HG03521 (cell line): ENCODE measurements at regions not wholly inside any gene's neighbourhood (a gene's known extent, or its start where the extent isn't known, plus 50 kb on each side); places are given as distances from the start of the nearest gene placed in this dataset.
"Not testable (repeated sequence)": the region's sequence is repeated elsewhere in the genome, so short reads cannot be mapped to it uniquely, and the experiment has no call there.

Source experiments
- ATAC-seq: cut with Tn5 transposase; IDR thresholded peaks from one replicate; pipeline ENCODE4 v1.9.1; 2021; ENCODE audit warnings: mild to moderate bottlenecking, moderate library complexity; ENCODE audit not compliant: unreplicated experiment

- not testable (repeated sequence) for ATAC-seq
These were observed 137.8 kb upstream of the LCORL start for GRCh38 chr4:18159117-18159912.

- ATAC-seq = no peak
These were observed 133.8 kb upstream of the LCORL start for GRCh38 chr4:18155067-18156041.

DNA sequence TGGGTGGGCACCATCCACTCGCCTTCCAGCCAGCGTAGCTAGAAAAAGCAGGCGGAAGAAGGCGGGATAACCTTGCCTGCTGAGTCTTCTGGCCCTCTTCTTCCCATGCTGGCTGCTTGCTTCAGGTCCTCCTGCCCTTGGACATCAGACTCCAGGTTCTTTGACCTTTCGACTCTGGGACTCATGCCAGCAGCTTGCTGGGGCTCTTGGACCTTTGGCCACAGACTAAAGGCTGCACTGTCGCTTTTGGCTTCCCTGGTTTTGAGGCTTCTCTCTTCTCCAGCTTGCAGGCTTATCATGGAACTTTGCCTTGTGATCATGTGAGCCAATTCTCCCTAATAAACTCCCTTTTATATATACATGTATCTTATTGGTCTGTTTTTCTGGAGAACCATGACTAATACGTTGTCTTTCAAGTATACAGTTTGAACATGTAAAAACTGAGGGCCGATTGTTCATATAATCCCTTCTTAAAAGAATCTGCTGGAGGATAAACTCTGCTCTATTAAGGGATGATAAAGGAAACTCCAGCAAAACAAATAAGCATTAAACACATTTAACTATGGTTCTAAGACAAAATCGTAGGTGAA, 116.6 kb upstream of the LCORL start:
- ATAC-seq = no peak

GRCh38 chr4:18134111-18134510, 112.6 kb upstream of the LCORL start:
- ATAC-seq = no peak

DNA sequence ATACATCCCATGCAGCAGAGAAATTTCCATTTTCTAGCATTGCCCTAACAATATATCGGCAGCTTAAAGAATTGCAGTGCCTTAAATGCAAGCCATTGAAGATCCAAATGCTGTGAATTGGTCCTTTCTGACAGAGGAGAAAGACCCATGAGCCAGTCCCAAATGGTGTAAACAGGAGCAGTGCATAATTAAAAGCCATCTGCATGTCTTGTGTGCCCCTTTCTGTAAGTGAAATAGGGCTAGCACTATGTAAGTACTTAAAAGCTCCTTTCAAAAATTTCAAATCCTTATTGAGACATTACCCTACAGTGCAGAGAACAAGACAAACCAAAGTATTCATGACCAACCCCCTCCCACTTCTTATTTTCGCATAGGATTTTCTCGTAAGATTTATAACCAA, 108.7 kb upstream of the LCORL start:
- ATAC-seq = no peak

- no peak for ATAC-seq
These were observed 106.7 kb upstream of the LCORL start for GRCh38 chr4:18128241-18128640.

- no peak for ATAC-seq
These were observed 105.5 kb upstream of the LCORL start for GRCh38 chr4:18127030-18127429.

- ATAC-seq = no peak
These were observed 92.3 kb upstream of the LCORL start for GRCh38 chr4:18113710-18114331.

- no peak for ATAC-seq
These were observed 89.5 kb upstream of the LCORL start for GRCh38 chr4:18111081-18111480.

GRCh38 chr4:18110099-18110498, 88.5 kb upstream of the LCORL start:
- no peak for ATAC-seq

DNA sequence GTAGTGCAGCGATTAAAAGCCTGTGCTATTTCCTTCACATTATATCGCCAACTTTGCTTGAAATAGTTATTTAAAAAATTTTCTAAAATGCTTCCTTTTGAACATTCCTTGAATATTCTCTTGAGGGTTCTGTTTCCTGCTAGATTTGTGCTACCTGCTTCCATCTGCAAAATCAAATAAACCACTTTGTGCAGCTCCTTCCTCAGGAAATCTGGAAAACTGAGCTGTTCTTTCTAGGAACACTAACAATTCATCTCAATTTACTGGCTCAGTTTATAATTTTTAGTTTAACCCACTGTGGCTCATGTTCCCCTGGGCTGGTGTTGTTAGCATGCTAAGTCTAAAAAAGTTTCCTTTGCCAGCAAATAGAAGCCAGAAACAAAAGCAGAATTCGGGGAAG, 88.1 kb upstream of the LCORL start:
- ATAC-seq = no peak

DNA sequence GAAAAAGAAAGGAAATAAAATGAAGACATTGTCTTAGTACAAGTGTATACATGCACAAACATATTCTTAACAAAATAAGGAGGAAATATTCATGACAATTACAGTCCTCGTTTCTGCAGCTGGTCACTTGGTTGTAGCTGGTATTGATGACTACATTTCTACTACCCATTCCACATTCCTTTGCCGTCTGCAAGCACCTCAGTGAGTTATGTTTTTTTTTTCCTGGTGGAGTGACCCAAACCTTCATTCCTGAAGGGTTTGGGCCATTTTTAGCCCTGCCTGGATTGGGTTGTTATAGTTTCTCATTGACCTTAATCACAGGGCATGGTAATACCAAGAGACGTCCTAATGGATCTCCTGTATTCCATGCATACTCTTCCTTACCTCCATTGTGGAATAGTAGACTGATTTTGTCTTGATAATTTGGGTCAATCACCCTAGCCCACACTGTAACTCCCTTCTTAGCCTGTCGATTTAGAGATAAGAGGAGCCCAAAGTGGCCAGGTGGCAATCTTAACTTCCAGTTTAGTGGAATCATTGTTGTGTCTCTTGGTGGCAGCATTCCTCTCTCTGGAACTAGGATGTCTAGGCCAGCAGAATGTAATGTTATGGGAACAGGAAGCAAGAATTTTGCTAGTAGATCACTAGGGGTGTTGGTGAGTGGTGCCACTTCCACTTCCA, 86.4 kb upstream of the LCORL start:
- not testable (repeated sequence) for ATAC-seq

DNA sequence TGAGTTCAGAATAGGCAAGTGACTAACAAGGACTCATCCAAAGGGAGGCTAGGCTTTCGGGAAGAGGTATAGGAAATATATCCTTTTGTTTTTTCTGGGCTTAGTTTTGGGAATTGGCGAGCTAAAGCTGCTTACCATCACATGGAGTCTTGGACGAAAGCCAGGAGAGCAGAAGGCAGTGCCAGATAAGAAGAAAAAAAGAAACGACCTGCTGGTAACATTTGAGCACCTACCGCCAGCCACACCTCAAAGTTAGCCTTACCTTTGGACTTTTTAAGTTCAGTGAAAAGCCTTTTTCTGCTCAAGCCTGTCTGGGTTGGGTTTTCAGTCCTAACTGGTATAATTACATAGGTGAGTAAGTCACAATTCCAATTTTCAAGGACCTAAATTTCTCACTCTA, 85.1 kb upstream of the LCORL start:
- no peak for ATAC-seq

DNA sequence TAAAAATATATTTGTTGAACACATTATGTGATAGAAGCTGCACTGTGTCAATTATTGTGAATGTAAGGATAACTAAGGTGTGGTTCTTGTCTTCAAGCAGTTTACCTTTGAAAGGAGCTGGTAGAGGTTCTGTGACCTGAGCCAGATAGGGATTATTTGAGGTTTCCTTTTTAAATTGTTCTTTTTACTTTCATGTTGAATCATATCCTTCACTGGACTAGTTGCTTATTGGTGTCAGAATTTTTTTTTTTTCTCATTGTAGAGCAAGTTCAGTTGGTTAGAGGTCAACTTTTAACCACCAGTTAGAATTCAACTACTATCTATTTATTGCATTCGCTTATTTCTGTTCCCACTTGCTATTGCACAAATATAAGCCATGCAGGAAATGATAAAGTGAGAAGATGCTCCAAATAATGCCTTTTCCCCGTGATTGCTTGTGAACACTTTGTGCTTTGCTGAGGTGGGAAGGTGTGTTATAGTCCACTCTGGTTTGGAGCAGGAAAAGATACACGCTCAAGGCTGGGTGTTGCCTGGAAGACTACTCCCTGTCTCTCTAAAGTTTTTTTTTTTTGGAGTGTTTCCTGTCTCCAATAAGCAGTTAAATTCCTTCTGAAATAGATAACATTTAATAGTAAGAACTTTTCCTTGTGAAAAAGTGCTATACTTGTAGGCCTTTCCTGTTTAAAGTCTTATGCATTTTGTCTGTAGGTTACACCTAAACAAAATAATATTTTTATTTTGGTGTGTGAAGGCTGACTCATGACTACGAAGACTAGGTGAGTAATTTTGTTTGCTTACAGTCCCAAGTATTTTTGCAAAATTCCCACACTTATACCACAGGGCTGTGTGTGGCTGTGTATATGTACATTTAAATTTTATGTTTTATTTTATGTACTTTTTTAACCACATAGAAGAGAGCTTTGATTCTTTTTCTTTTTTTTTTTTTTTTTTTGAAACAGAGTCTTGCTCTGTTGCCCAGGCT, 83.8 kb upstream of the LCORL start:
- ATAC-seq = peak; percentile 70

GRCh38 chr4:18103876-18104605, 82.5 kb upstream of the LCORL start:
- ATAC-seq = no peak

DNA sequence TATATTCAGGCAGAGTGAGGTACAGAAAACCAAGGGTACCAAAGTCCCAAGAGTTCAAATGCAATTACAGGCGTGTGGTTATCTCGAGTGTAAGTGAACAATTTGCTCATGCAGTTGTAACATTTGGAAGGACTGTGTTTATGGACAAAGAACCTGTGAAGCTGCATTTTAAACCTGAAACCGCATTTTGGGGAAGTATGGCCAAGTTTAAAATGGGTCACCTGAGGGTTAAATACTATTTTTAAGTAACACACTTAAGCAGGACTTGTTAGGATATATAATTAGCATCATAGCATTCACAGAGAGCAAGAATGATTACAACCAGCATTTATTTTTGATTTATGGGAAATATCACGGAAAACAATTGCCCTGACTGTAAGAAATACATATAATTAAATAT, 79.1 kb upstream of the LCORL start:
- ATAC-seq = no peak

- ATAC-seq = not testable (repeated sequence)
These were observed 68.9 kb upstream of the LCORL start for GRCh38 chr4:18090447-18090846.

DNA sequence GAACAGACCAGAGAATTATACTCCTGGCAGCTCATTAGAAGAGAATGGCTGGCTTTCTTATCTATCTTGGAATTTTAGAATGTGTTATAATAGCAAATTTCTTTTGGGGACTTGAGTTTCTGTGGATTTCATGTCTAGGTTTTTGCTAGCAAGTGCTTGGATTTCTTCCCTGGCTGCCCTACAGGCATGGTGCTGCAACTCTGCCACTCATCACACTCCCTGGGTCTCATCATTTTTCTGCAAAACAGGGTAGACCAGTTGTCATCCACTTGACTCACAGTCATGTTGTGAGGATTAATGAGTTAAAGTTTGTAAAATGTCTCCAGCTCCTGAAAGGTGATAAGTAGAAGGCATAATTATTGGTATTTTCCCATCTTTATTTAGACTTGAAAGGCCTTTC, 60.7 kb upstream of the LCORL start:
- ATAC-seq = no peak

DNA sequence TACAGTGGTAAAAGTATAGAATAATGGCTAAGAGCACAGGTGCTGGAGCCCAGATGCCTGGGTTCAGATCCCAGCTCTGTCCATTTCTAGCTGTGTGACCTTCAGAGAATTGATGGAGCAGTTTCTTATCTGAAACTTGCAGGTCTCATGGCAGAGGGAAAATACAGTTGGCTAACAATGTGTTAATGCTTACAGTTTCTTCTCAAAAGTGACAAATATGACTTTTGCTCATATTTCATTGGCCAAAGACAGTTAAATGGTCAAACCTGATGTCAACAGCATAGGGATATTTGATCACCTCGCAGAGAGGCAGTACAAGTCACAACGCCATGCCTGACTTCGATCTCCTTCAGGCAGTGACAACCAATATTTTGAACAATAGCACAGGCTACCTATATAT, 60.2 kb upstream of the LCORL start:
- ATAC-seq = no peak
